GM18508 (cell line): ENCODE measurements at regions not wholly inside any gene's neighbourhood (a gene's known extent, or its start where the extent isn't known, plus 50 kb on each side); places are given as distances from the start of the nearest gene placed in this dataset.
"Not testable (repeated sequence)": the region's sequence is repeated elsewhere in the genome, so short reads cannot be mapped to it uniquely, and the experiment has no call there.

Source experiments
- ATAC-seq: cut with Tn5 transposase; IDR thresholded peaks from one replicate; pipeline ENCODE4 v1.9.1; 2021; ENCODE audit warnings: moderate number of reproducible peaks; ENCODE audit not compliant: insufficient read depth, unreplicated experiment

DNA sequence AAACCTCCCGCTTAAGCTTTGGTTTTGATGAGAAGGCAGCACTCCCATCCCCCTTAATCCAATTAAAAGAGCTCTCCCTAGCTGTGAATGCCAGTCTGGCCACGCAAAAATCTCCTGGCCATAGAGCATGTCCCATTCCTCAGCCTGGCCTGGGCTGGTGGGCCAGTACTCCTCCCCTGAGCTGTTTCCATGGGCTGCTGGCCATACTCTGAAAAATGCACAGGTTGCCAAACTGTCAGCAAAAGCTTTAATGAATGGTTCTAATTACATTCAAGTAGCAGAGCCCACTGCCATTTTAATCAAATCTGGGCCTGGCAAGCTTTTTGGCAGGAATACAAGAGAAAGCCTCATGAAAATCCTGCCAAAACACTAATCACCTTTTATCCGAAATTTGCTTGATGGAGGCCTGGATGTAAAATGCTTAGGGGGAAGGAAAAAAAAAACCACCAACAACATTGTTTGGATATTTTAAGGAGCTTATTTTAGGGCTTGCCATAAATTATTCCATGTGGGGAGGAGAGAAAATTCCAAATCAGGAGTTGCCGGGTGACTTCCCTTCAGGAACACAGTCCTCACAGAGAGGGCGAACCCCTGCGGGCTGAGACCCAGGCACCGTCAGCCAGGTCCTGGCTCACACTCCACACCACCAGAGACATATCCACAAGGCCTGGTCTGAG, 243.3 kb downstream of the SEC61B start:
- ATAC-seq, result no peak

DNA sequence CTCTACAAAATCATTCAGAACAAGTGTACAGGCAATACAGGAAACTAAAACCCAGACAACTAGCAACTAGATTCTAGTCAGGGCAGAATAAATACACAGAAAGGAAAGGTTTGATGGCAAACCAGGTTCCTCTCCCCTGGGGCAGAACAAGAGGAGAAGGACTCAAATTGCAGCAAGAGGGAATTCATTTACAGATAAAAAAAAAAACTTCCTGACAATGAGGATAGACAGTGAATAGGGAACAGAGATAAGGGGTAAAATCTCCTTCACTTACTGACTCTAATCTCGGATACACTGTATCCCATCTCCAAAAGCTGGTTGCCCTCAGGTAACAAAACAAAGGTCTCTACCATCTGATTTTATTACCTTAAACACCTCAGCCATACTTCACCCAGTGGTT, 244.0 kb downstream of the SEC61B start:
- ATAC-seq, result no peak

DNA sequence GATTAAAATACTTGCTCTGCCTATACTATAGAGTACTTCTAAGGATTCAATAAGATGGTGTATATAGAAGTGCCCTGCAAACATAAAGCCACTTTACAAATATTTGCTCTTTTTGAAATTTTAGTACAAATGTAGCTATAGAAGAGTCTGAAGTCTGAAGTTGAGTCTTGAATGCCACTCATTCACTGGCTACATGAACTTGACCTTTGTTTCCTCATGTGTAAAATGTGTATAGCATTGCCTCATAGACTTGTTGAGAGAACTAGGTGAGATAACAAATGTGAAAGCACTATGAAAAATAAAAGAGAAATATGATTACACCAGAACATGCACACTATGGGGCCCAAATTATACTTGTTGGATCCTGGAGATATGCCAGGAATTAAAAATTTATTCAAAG, 244.7 kb downstream of the SEC61B start:
- ATAC-seq, result no peak

DNA sequence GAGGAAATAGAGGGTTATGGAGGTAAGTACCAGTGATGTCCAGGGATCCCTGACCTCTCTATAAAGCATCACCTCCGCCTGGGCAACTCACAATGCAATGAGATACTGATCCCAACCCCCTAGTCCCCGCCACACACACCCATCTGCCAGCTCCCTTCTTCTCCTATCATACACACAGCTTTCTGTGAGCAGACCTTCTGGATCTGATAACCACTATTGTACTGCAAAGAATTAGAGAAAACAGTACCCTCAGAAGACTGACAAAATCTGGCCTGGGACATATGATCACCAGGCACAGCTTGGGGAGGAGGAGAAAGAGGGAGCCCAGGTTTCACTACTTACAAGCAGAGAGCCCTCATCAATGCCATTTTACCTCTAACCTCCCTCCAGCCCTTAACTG, 249.0 kb downstream of the SEC61B start:
- no peak for ATAC-seq

DNA sequence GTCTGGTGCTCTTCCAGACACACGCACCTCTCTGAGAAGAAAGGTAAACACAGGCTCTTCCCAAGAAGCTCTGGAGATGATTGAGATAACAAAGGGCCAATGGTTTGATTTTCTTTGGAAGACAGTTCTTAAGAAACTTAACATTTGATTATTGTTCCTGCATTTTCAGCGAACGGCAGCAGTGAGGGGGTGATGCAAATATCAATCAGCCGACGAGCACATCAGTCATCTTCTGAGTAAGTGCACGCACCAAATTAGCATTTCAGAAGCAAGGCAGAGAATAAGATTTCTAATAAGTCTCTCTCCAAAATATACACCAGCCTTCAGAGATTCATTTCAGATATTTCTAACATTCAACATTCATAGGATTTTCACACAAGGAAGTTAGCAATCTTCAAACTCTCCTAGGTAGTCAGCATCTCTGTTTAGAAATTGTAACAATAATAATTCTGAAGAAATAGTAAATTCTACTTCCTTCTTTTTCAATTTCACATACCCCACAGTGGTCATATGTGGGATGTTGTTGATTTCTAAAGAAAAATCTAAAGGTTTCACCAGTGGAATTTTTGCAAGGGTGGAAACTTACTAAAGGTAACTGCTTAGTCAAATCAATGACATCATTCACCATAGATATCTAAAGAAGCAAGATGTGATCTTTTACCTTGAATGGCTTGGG, 250.3 kb downstream of the SEC61B start:
- ATAC-seq, result no peak

DNA sequence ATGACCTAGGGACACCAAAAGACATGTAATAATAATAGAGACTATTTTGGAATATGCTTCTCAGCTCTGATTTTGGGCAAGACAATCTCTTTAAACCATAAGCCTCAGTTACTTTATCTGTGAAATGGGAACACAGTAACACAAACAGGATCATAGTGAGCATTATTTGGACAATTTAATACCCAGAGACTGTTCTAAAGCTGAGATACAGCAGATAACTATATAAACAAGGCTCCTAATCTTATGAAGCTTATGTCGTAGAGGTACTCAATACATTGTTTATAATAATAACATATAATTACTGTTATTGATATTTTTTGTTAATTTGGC, 250.8 kb downstream of the SEC61B start:
- ATAC-seq, result no peak

DNA sequence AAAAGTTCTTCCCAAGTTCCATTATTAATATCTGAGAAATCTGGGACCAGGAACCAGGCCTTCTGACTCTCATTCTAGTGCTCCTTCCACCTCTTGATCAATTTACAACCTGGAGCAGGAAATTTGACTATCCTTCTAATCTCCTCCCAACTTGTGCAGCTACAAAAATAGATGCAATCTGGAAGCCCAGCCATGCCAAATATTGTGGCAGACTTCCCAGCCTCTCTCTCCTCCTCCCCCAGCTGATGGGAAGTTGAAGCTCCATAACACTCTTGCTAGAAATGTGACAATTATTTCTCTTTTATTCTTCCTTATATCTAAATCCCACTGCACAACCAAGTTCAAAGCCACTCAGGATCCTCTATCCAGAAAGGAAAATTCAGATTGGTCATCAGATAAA, 252.1 kb downstream of the SEC61B start:
- no peak for ATAC-seq

DNA sequence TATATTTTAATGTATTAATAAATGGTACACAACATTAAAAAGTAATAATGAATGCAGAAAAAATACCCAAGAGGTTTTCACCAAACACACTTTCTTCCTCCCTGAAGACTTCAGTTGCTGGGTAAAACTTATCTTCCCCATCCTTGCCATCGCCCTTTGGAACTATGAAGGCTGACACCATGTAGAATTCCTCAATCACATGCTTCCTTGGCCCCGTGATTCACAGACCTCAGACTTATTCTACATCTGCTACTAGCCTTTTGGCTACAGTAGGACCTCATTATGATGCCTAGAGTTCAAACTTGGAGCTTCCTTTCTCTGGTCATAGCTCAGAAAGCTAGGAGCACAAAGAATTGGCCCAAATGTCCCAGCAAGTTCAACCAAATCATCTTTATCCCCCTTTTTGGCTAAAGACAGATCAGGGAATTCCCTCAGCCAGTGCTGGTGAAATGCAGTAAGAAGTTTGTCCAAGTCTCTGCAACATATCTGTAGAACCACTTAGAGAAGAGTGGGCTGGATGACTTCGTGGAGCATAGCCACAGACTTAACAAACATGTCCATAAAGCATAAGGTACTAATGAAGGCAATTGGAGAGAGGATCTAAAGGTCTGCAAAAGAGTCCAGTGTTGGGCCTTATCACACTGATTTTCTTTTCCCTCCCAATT, 253.5 kb downstream of the SEC61B start:
- ATAC-seq, result no peak

DNA sequence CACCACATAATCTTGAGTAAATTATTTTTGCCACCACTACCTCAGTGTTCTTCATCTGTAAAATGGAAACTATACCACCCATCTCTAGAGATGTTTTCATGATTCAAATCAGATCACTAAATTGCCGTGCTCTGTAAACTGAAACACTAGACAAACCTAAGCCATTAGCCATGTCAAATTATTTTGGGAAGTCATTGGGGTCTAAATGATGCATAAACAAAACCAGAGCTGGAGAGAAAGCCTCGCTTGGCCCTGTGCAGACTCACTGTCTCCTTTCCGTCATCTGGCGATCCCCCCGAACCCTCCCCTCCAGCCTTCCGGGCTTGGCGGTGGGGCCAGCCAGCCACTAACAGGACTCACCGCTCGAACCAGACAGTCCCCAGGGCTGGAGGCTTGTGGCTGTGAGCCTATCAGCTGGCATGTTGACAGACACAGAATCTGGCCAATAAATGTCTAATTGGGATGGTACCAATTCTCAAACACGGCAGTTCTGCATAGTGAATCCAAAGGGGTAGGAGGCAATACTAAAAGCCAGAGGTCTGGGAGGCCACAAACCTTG, 256.5 kb downstream of the SEC61B start:
- ATAC-seq, result no peak

DNA sequence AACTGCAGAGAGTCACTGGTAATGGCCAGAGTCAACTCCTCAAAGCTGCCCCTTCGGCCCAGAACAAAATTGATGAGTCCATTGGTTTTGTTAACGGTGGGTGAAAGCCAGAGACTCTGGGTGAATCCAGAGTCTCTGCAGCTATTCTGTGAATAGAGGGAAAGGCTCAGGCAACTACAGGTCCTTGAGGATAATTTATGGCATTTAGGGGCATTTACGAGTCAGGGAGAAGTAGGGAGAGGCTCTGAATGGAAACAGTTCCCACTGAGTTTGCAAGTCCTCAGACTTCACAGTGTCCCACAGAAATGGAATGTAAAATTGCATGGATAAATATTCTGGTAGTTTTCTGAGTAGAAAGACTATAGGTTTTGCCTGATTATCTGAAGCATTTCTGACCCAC, 257.8 kb downstream of the SEC61B start:
- ATAC-seq, result no peak

DNA sequence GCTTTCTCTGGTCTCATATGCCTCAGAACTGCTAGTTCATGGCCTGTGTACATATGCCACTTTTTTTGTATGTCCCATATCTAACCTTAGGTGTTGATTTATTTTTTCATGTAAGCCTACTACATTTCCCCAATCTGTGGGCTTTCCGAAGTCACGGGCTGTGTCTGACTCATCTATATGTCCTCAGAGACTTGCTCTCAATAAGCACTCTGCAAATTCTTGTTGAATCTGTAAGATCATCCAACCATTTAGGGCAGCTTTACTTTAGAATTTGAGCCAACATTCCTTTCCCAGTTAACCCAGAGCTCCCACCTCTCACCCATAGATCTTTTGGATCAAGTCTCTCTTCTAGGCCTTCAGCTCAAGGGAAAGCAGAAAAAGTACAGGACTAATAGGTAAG, 263.4 kb downstream of the SEC61B start:
- ATAC-seq, result no peak

DNA sequence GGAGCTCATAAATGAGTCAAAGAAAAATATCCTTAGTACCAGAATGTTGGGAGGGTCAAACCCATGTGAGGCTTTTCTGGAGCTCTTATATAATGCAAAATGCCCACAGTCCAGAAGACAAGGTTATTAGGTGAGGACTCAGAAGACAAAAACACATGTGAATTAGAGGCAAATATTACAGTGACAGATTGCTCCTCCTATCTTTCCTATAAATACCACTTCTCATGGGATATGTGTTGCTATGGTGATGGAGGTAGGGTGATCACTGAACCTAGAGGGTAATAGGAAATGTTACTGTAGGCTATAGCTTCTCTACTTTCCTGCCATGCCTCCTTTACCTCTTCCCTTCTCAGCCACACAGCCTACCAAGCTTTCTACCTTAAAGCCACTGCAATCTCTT, 264.6 kb downstream of the SEC61B start:
- no peak for ATAC-seq

DNA sequence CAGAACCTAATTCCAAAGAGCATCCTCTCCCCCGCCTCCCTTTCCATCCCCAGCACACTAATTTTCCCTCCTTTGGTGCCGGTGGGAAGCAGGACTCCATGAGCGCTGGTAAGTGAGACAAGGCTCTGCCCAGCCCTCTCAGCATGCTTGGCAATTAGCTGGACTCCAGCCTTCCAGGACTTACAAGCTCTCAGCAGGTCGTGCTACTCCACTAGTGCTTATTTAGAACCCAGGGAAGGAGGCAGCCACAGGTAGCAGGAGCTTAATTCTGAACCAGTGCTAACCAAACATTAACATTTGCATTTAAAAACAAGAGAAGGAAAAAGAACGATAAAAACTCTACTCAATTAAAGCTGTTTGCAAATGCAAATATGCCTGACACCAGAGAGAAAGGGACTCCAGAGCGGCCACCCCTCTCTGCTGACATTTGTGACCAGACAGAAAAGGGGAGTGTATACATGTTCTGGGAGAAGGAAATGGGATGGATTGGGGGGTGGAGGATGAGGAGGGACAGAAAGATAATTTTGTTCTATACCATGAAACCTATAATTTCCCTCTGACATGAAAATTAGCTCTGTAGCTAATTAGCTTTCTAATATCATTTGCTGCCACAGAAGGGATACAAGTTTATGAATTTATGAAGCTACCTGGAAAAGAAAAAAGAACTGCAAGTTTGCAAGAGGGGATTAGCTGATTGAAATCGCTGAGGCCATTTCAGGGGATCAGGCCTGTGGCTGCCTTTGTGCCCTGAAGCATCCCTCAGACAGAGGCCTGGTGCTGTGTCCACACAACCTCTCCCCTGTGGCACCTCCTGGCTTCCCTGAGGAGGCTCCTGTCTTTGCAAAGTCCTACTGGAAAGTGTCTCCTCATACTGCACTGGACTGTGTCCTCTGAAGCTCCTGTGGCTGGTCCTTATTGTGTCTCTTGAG, 266.3 kb downstream of the SEC61B start:
- ATAC-seq, result no peak

DNA sequence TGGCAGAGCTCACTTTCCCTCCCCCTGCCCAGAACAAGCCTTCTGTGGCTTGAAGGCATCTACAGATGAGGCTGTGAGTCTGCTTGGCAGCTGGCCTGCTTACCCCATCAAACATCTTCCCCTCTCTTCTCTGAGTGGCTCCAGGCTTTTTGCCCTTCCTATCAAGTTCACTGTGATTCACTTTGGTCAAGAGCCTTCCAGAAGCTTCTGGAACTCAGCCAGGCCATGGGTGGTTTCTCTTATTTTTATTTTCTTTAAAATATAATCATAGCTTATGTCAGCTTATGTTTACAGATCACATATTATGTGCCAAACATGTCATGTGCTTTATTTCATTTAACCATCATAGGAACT, 267.0 kb downstream of the SEC61B start:
- ATAC-seq, result no peak

DNA sequence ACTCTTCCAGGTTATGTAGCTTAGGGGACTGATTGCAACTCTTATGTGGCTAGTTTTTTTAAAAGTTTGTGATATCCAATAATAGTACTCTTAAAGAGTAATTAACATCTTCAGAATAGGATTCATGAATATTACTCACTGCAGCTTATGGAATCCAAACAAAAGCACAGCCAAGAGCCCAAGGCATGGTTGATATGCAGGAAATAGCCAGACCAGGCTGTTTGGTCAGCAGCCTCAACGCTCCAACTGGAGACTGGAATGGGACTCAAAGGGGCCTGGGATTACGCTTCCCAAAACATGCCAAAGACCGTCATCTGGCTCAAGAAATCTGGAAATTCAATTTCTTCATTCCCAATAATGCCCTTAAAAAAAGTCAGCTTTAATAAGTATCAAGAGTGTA, 268.6 kb downstream of the SEC61B start:
- ATAC-seq, result no peak

DNA sequence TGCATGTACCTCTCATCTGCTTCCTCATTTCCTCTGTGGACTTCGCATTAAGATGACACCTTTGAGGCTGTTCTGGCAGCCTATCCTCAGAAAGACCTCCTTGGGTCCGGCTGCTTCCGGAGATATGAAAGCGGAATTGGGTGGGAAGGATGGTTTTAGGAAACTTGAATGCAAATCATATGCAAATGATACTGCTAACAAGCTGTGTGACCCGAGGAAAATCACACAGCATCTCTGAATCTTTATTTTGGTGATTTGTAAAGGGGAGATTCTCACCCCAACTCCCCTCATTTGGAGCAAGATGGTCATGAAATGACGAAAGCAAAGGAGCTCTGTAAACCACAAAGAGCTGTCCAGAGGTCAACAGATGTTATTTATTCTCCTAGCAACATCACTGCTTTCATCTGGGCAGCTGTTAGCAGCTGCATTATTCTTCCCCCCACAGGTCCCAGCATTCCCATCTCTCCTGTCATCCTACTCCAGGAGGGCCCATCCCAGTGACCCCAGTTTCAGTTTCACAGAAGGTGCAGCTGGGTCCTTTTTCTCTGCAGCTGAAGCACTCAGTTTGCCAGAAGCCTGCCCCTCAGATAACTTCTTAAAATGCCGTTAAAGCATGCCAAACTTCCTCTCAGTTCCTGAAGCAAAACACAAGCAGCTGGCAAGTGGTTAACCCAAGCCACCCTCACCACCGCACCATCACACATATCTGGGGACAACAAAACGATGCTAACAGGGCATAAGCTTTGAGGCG, 269.5 kb downstream of the SEC61B start:
- ATAC-seq, result no peak

DNA sequence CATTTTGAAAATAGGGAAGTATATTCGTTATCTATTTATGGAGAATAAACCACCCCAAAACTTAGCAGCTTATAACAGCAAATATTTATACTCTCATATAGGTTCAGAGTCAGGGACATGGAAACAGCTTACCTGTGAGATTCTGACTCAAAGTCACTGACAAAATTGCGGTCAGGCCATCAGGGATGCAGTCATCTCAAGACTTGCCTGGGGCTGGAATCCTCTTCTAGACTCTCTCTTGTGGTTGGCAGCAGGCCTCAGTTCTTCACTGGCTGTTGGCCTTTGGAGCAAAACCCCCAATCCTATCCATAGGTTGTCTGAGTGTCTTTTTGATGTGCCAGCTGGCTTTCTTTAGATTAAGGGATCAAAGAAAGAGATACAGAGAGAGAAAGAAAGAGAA, 275.6 kb downstream of the SEC61B start:
- ATAC-seq, result no peak

DNA sequence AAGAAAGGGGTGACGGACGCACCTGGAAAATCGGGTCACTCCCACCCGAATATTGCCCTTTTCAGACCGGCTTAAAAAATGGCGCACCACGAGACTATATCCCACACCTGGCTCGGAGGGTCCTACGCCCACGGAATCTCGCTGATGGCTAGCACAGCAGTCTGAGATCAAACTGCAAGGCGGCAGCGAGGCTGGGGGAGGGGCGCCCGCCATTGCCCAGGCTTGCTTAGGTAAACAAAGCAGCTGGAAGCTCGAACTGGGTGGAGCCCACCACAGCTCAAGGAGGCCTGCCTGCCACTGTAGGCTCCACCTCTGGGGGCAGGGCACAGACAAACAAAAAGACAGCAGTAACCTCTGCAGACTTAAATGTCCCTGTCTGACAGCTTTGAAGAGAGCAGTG, 276.9 kb downstream of the SEC61B start:
- not testable (repeated sequence) for ATAC-seq

DNA sequence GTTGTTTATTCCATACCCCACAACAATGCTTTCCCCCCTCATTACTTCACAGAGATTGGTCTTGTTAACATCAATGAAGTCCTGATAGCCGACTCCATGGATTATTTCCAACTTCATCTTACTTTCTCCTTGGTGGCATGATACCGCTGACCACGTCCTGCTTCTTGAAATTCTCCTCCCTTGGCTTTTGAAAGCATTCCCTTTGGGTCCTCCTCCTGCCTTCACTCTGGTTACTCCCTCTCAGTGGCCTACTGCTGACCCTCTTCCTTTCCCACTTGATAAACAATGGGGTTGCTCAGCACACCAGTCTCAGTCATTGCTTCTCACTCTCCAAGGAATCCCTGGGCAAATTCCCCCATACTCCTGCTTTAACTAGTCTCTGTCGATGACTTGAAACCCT, 283.9 kb downstream of the SEC61B start:
- no peak for ATAC-seq

DNA sequence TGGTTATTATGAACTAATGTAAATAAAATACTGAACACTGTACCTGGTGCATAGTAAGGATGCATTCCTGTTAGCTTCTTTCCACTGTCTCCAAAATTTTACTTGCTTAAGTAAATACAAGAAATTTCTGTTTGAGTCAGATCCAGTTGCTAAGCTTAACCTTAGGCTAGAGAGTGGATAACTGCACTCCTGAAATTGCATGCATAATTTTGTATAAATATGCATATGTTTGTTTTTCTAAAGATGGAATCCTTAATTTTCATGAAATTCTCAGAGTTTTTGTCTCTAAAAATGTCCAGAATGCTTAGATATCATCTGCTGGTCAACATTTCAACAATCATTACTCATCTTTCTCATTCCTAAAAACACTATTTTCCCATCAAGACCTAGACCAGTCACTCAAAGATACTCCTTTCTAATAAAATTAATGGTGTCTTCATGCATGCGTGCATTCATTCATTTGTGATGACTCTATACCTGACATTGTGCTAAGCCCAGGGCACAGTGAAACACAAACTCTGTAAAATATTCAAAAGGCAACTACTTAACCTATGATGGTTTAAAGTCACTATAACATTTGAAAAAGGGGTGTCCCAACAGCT, 284.8 kb downstream of the SEC61B start:
- no peak for ATAC-seq
